ENCODE measurements at regions not wholly inside any gene's neighbourhood (a gene's known extent, or its start where the extent isn't known, plus 50 kb on each side); places are given as distances from the start of the nearest gene placed in this dataset.

- TF ChIP-seq CTCF (IDR thresholded peaks at IDR 0.05) (no peak), POLR2A (IDR thresholded peaks at IDR 0.05) (no peak)
These were observed 439.0 kb downstream of the CSNK1G3 start for GRCh38 chr5:123950701-123951581.

Data from uterus (tissue), 2 donors.